ENCODE measurements at regions not wholly inside any gene's neighbourhood (a gene's known extent, or its start where the extent isn't known, plus 50 kb on each side); places are given as distances from the start of the nearest gene placed in this dataset.
A peak's percentile ranks its signal among the peaks of the same experiment; 100 is the strongest.

DNA sequence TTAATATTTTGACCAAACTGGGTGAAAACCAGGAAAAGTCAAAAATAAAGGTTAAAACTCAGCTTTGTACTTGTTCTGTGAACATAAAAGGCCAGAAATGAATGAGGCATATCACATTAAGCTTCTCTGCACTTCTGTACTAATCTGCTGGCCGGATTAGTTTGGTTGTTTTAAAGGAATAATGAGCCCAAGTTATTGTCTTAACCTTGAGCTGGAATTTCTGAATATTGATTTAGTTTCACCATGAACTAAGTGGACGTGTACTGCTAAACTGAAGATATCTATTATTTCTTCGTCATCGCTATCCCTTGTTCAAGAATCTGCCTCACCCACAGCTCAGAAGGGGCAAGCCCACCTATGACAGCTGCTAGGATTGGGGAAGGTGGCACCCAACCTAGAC is 101.1 kb upstream of the FRMD4A start:
- no peak overlapping the region for H3K4me3 Mint-ChIP-seq
- Histone ChIP-seq H3K27me3 (no peaks in the 10 kb centered on the region), H3F3A (ENCODE audit: low read depth) (peaks cover 7% of the 10 kb centered on the region), H2AFZ (replicated peaks) (no peak overlapping the region), H4K20me1 (ENCODE audit: low read depth) (no peaks in the 10 kb centered on the region), H3K79me2 (ENCODE audit: low read depth) (no peaks in the 10 kb centered on the region), H3K4me2 (no peak overlapping the region), H3K36me3 (no peaks in the 10 kb centered on the region), H3K4me1 (peaks cover 27% of the 10 kb centered on the region), H3K9ac (no peak overlapping the region), H3K27ac (no peak overlapping the region), H3K9me3 (ENCODE audit: low read depth) (no peaks in the 10 kb centered on the region), H3K4me3 (no peak overlapping the region)
- TF ChIP-seq EZH2phosphoT487 (IDR thresholded peaks at IDR 0.05) (no peak), EZH2 (IDR thresholded peaks at IDR 0.05) (no peak), CTCF (IDR thresholded peaks at IDR 0.05) (no peak)
- no peak overlapping the region for H3K27ac Mint-ChIP-seq
- peaks cover 3% of the 10 kb centered on the region for H3K9me3 Mint-ChIP-seq
- H3K4me1 Mint-ChIP-seq: peaks cover 25% of the 10 kb centered on the region
- DNase-seq (ENCODE audit: low spot score): no peak
- H3K36me3 Mint-ChIP-seq: no peaks in the 10 kb centered on the region
- no peaks in the 10 kb centered on the region for H3K27me3 Mint-ChIP-seq (ENCODE audit: insufficient read depth, low read depth)

DNA sequence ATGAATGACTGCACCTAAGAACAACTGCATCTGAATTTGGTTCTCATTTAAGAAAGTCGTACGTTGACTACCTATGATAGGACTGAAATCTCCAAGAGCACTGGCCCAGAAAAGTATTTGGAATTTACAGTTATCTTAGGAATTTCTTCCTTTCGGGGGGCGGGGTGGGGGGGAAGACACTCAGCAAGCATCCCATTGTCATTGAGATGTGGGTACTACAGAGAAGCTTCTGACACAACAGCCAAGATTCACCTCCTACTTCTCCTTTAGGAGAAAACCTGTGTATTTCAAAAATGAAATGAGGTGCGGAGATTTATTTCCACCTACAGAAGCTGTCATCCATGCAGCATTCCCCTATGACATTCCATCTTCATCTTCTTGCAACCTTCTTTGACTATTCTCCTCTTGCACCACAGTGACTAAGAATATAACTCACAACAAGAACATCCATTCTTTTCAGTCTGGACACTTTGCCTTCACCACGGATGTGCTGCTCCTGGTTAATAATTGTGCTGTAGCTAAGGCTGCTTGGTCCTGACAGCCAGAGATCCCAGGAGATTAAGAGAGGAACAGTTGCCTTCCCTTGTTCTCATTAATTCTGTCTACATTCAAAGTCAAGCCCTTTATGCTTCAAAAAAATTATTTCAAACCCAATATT is 98.4 kb upstream of the FRMD4A start:
- Mint-ChIP-seq H3K27ac (no peak overlapping the region), H3K9me3 (peaks cover 4% of the 10 kb centered on the region), H3K4me1 (peaks cover 35% of the 10 kb centered on the region), H3K36me3 (no peaks in the 10 kb centered on the region), H3K27me3 (ENCODE audit: insufficient read depth, low read depth) (peaks cover 2% of the 10 kb centered on the region), H3K4me3 (no peak overlapping the region)
- Histone ChIP-seq H3K4me3 (no peak overlapping the region), H3K4me1 (peaks cover 34% of the 10 kb centered on the region), H3F3A (ENCODE audit: low read depth) (peaks cover 23% of the 10 kb centered on the region), H3K9me3 (ENCODE audit: low read depth) (no peaks in the 10 kb centered on the region), H3K36me3 (no peaks in the 10 kb centered on the region), H2AFZ (replicated peaks) (peak overlapping the region; percentile 61), H3K27me3 (no peaks in the 10 kb centered on the region), H4K20me1 (ENCODE audit: low read depth) (no peaks in the 10 kb centered on the region), H3K27ac (no peak overlapping the region), H3K79me2 (ENCODE audit: low read depth) (no peaks in the 10 kb centered on the region), H3K9ac (no peak overlapping the region), H3K4me2 (peak overlapping the region; percentile 37)
- TF ChIP-seq CTCF (IDR thresholded peaks at IDR 0.05): no peak
- no peak for TF ChIP-seq EZH2phosphoT487 (IDR thresholded peaks at IDR 0.05)
- TF ChIP-seq EZH2 (IDR thresholded peaks at IDR 0.05): no peak
- DNase-seq (ENCODE audit: low spot score): peak; percentile 28

DNA sequence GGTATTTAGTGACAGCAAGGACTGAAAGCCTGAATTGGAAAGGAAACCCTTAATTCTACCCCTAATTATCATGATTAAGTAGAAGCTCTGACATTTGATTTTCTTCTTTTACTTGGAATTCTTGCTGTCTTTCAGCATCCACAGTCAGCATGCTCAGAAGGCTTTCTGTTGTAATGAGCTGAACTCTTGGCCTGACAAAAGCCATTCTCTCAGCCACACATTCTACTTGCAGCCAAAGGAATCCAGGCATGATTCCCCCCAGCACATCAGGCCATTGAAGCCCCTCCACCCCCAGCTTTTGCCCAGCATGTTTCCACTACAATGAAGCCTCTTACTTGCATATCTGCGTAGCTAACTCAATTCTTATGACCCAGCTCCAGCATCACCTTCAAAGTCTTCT is 94.3 kb upstream of the FRMD4A start:
- Histone ChIP-seq H3K9me3 (ENCODE audit: low read depth) (no peaks in the 10 kb centered on the region), H3K4me2 (peak overlapping the region; percentile 46), H3K27ac (peak overlapping the region; percentile 68), H4K20me1 (ENCODE audit: low read depth) (no peaks in the 10 kb centered on the region), H2AFZ (replicated peaks) (peak overlapping the region; percentile 26), H3K4me1 (peaks cover 32% of the 10 kb centered on the region), H3K4me3 (no peak overlapping the region), H3K79me2 (ENCODE audit: low read depth) (no peaks in the 10 kb centered on the region), H3K27me3 (no peaks in the 10 kb centered on the region), H3F3A (ENCODE audit: low read depth) (peaks cover 31% of the 10 kb centered on the region), H3K9ac (no peak overlapping the region), H3K36me3 (no peaks in the 10 kb centered on the region)
- peaks cover 27% of the 10 kb centered on the region for H3K4me1 Mint-ChIP-seq
- peaks cover 2% of the 10 kb centered on the region for H3K27me3 Mint-ChIP-seq (ENCODE audit: insufficient read depth, low read depth)
- TF ChIP-seq EZH2 (IDR thresholded peaks at IDR 0.05) (no peak), CTCF (IDR thresholded peaks at IDR 0.05) (no peak), EZH2phosphoT487 (IDR thresholded peaks at IDR 0.05) (no peak)
- peaks cover 4% of the 10 kb centered on the region for H3K9me3 Mint-ChIP-seq
- DNase-seq (ENCODE audit: low spot score): peak; percentile 77
- H3K36me3 Mint-ChIP-seq: no peaks in the 10 kb centered on the region
- peak overlapping the region; percentile 20 for H3K4me3 Mint-ChIP-seq
- peak overlapping the region; percentile 86 for H3K27ac Mint-ChIP-seq

All from neural progenitor cell (in vitro differentiated cells).